ENCODE measurements at regions not wholly inside any gene's neighbourhood (a gene's known extent, or its start where the extent isn't known, plus 50 kb on each side); places are given as distances from the start of the nearest gene placed in this dataset.

- no peak for TF ChIP-seq CTCF (IDR thresholded peaks at IDR 0.05)
- intact Hi-C loops (cut with DNase I), result no loop called here
- DNase-seq, result no peak
- no peaks in the 10 kb centered on the region for H3K4me1 ChIP-seq
- H3K27ac ChIP-seq, result no peak overlapping the region
- H3K27me3 ChIP-seq, result no peaks in the 10 kb centered on the region
- FAIRE-seq, result no peak
- no peak for ATAC-seq
- H3K4me3 ChIP-seq, result no peak overlapping the region
- no peaks in the 10 kb centered on the region for H3K36me3 ChIP-seq
- WGBS, 2 donors, result 53 to 60% methylated on average over 1 of the region's 1 CpG
- no peaks in the 10 kb centered on the region for H3K9me3 ChIP-seq
Measured at GRCh38 chr5:164470312-164470711, 964.9 kb downstream of the MAT2B start.

GRCh38 chr5:164472165-164472564 lies 966.7 kb downstream of the MAT2B start:
- TF ChIP-seq CTCF (IDR thresholded peaks at IDR 0.05), result no peak
- 35 to 50% methylated on average over 1 of the region's 1 CpG for WGBS, 2 donors
- Histone ChIP-seq H3K27me3 (no peaks in the 10 kb centered on the region), H3K9me3 (no peaks in the 10 kb centered on the region), H3K4me1 (no peaks in the 10 kb centered on the region), H3K36me3 (no peaks in the 10 kb centered on the region), H3K4me3 (no peak overlapping the region), H3K27ac (no peak overlapping the region)
- FAIRE-seq (no peak), DNase-seq (no peak), ATAC-seq (no peak)
- intact Hi-C loops (cut with DNase I), result no loop called here

- Histone ChIP-seq H3K9me3 (no peaks in the 10 kb centered on the region), H3K36me3 (no peaks in the 10 kb centered on the region), H3K4me1 (no peaks in the 10 kb centered on the region), H3K27ac (no peak overlapping the region), H3K27me3 (no peaks in the 10 kb centered on the region), H3K4me3 (no peak overlapping the region)
- intact Hi-C loops (cut with DNase I), result no loop called here
- DNase-seq (no peak), FAIRE-seq (no peak), ATAC-seq (peak in 2 of 4 donors; percentile 44 to 47)
- TF ChIP-seq CTCF (IDR thresholded peaks at IDR 0.05), result peak in 2 of 4 donors; percentile 8 to 26
- WGBS, 2 donors, result 59 to 64% methylated on average over 3 of the region's 3 CpGs
Measured at GRCh38 chr5:164475339-164475977, 970.0 kb downstream of the MAT2B start.

- intact Hi-C loops (cut with DNase I), result no loop called here
- H3K4me3 ChIP-seq, result no peak overlapping the region
- H3K36me3 ChIP-seq, result no peaks in the 10 kb centered on the region
- DNase-seq (no peak), FAIRE-seq (no peak), ATAC-seq (no peak)
- 60 to 83% methylated on average over 3 of the region's 3 CpGs for WGBS, 2 donors
- H3K27ac ChIP-seq, result no peak overlapping the region
- no peaks in the 10 kb centered on the region for H3K4me1 ChIP-seq
- no peak for TF ChIP-seq CTCF (IDR thresholded peaks at IDR 0.05)
- no peaks in the 10 kb centered on the region for H3K9me3 ChIP-seq
- no peaks in the 10 kb centered on the region for H3K27me3 ChIP-seq
Measured at GRCh38 chr5:164481270-164481669, 975.9 kb downstream of the MAT2B start.

- DNase-seq (no peak), FAIRE-seq (no peak), ATAC-seq (no peak)
Measured at GRCh38 chr5:164482351-164482750, 976.9 kb downstream of the MAT2B start.

More at GRCh38 chr5:164482351-164482750, 976.9 kb downstream of the MAT2B start:
- 49 to 65% methylated on average over 2 of the region's 2 CpGs for WGBS, 2 donors
- H3K4me1 ChIP-seq, result no peaks in the 10 kb centered on the region
- no peaks in the 10 kb centered on the region for H3K9me3 ChIP-seq
- H3K4me3 ChIP-seq, result no peak overlapping the region
- H3K27me3 ChIP-seq, result no peaks in the 10 kb centered on the region
- intact Hi-C loops (cut with DNase I), result no loop called here
- no peak overlapping the region for H3K27ac ChIP-seq
- H3K36me3 ChIP-seq, result no peaks in the 10 kb centered on the region
- no peak for TF ChIP-seq CTCF (IDR thresholded peaks at IDR 0.05)

Data from pancreas (tissue), 10 donors.